NB4 (cell line): ENCODE measurements at regions not wholly inside any gene's neighbourhood (a gene's known extent, or its start where the extent isn't known, plus 50 kb on each side); places are given as distances from the start of the nearest gene placed in this dataset.

ENCODE experiments used
- MYC ChIP-seq: IDR thresholded peaks from 2 replicates; pipeline ENCODE4 v1.6.1; 2011; ENCODE audit warnings: low read depth, low read length
- POLR2A ChIP-seq: IDR thresholded peaks from 2 replicates; pipeline ENCODE4 v1.6.1; 2011; ENCODE audit warnings: mild to moderate bottlenecking; ENCODE audit not compliant: insufficient read length; ENCODE audit errors: extremely low read depth
- TF ChIP-seq, protein P1 (sequence below): IDR thresholded peaks from one replicate; pipeline ENCODE4 v1.5.1; 2012; ENCODE audit warnings: low read depth, low read length
- TF ChIP-seq, protein P2 (sequence below): IDR thresholded peaks from 2 replicates; pipeline ENCODE4 v1.6.1; 2011; ENCODE audit warnings: low read depth, low read length

DNA sequence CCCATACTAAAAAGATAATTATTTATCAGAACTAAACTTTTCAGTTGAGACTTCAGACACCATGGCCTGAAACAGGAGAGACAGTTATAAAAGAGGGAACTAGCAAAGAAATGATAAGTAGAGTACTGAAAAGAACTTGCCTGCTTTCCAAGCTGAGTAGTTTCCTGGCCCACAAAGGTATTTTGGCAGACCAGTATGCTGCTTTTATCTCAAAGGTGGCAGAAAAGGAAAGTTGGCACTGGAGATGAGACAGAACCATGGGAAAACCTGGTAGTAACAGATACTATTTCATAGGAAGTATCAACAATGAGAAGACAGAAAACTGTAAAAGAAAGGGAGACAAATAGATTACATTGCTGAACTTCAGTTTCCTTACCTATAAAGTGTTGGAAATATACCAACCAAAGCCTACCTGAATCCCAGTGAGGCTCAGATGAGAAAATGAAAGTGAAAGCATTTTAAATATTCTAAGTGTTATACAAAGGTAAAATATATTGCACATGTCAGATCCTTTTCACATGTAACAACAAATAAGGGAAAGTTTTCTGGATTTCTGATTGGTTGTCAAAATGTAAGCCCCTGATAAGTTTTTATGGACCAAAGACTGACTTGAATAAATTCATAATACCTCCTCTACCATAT is 155.3 kb upstream of the FSCB start:
- TF ChIP-seq POLR2A: no peak
- TF ChIP-seq, protein P1, sequence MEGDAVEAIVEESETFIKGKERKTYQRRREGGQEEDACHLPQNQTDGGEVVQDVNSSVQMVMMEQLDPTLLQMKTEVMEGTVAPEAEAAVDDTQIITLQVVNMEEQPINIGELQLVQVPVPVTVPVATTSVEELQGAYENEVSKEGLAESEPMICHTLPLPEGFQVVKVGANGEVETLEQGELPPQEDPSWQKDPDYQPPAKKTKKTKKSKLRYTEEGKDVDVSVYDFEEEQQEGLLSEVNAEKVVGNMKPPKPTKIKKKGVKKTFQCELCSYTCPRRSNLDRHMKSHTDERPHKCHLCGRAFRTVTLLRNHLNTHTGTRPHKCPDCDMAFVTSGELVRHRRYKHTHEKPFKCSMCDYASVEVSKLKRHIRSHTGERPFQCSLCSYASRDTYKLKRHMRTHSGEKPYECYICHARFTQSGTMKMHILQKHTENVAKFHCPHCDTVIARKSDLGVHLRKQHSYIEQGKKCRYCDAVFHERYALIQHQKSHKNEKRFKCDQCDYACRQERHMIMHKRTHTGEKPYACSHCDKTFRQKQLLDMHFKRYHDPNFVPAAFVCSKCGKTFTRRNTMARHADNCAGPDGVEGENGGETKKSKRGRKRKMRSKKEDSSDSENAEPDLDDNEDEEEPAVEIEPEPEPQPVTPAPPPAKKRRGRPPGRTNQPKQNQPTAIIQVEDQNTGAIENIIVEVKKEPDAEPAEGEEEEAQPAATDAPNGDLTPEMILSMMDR: no peak
- TF ChIP-seq, protein P2, sequence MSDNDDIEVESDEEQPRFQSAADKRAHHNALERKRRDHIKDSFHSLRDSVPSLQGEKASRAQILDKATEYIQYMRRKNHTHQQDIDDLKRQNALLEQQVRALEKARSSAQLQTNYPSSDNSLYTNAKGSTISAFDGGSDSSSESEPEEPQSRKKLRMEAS: no peak
- TF ChIP-seq MYC: no peak
